IMR-90 (cell line): ENCODE measurements at regions not wholly inside any gene's neighbourhood (a gene's known extent, or its start where the extent isn't known, plus 50 kb on each side); places are given as distances from the start of the nearest gene placed in this dataset.

Experiments
- ATAC-seq: fragments of 200-7000 bp; cut with Tn5 transposase; 2 replicates; pipeline ENCODE4 v1.9.1; 2020; ENCODE audit warnings: low read depth, mild to moderate bottlenecking, moderate library complexity
- BruUV-seq: library from RNA; stranded (reverse); fragments of 400-500 nt; replicated peaks from 2 replicates; lab custom pipeline; 2021; lab: Mats Ljungman, UMichigan
- CTCF ChIA-PET: fragments of 300-600 bp; formaldehyde crosslinking; extraction: SDS; loops from one replicate; lab custom pipeline; 2021; ENCODE audit warnings: antibody characterized with exemption; lab: Yijun Ruan, JAX
- POLR2A ChIA-PET: fragments of 300-600 bp; sonication (Branson Sonifier 250); formaldehyde crosslinking; loops from one replicate; lab custom pipeline; 2022; ENCODE audit warnings: antibody characterized with exemption; ENCODE audit not compliant: unreplicated experiment; lab: Charles Lee
- DNase-seq: peaks from one replicate; pipeline ENCODE4 v3.0.0; 2013
- H2AFZ ChIP-seq: replicated peaks from 2 replicates; pipeline ENCODE3; 2013; ENCODE audit warnings: low read length, mild to moderate bottlenecking; ENCODE audit not compliant: poor library complexity
- H2AK5ac ChIP-seq: 2 replicates; pipeline ENCODE4 v1.6.1; 2013; ENCODE audit warnings: low read depth, low read length, inconsistent platforms
- H2AK9ac ChIP-seq: replicated peaks from 2 replicates; pipeline ENCODE3; 2013; ENCODE audit warnings: mild to moderate bottlenecking, low read depth, low read length, moderate library complexity; ENCODE audit not compliant: poor library complexity
- H2BK120ac ChIP-seq: 2 replicates; pipeline ENCODE4 v1.6.1; 2013; ENCODE audit warnings: low read depth, low read length, inconsistent platforms
- H2BK15ac ChIP-seq: 3 replicates; pipeline ENCODE4 v1.6.1; 2013; ENCODE audit warnings: low read depth, low read length, inconsistent platforms
- H2BK20ac ChIP-seq: 2 replicates; pipeline ENCODE4 v1.6.1; 2013; ENCODE audit warnings: low read depth, mild to moderate bottlenecking, inconsistent platforms, low read length, moderate library complexity
- H2BK5ac ChIP-seq: 2 replicates; pipeline ENCODE4 v1.6.1; 2013; ENCODE audit warnings: mild to moderate bottlenecking, low read depth, low read length, inconsistent platforms; ENCODE audit not compliant: poor library complexity, severe bottlenecking
- H3K14ac ChIP-seq: replicated peaks from 2 replicates; pipeline ENCODE4 v1.6.1; 2013; ENCODE audit warnings: low read depth, low read length, inconsistent platforms
- H3K18ac ChIP-seq: 2 replicates; pipeline ENCODE4 v1.6.1; 2013; ENCODE audit warnings: low read depth, low read length, control low read depth
- H3K23ac ChIP-seq: 2 replicates; pipeline ENCODE4 v1.6.1; 2013; ENCODE audit warnings: low read depth, low read length, inconsistent platforms
- H3K27ac ChIP-seq: 2 replicates; pipeline ENCODE4 v1.5.1; 2013; ENCODE audit warnings: mild to moderate bottlenecking, control low read depth, low read length; ENCODE audit not compliant: insufficient read depth
- H3K27me3 ChIP-seq: 2 replicates; pipeline ENCODE4 v1.6.1; 2013; ENCODE audit warnings: low read length; ENCODE audit not compliant: control insufficient read depth, insufficient read depth
- H3K36me3 ChIP-seq: 2 replicates; pipeline ENCODE4 v1.6.1; 2013; ENCODE audit warnings: low read length, mixed read lengths; ENCODE audit not compliant: control insufficient read depth, insufficient read depth
- H3K4ac ChIP-seq: 2 replicates; pipeline ENCODE4 v1.6.1; 2013; ENCODE audit warnings: low read depth, low read length, inconsistent platforms
- H3K4me1 ChIP-seq: 2 replicates; pipeline ENCODE4 v1.6.1; 2013; ENCODE audit warnings: low read length, mixed read lengths; ENCODE audit not compliant: control insufficient read depth, insufficient read depth
- H3K4me2 ChIP-seq: 2 replicates; pipeline ENCODE4 v1.6.1; 2013; ENCODE audit warnings: low read depth, mild to moderate bottlenecking, control low read depth, low read length, moderate library complexity
- H3K4me3 ChIP-seq: 2 replicates; pipeline ENCODE4 v1.5.1; 2013; ENCODE audit warnings: low read depth, mild to moderate bottlenecking, control low read depth, low read length, moderate library complexity; ENCODE audit not compliant: insufficient read depth
- H3K56ac ChIP-seq: 2 replicates; pipeline ENCODE4 v1.6.1; 2013; ENCODE audit warnings: low read length, inconsistent platforms; ENCODE audit not compliant: insufficient read depth; ENCODE audit errors: extremely low read depth
- H3K79me1 ChIP-seq, 2 experiments: 2 replicates each; pipeline ENCODE4 v1.6.1; 2013; ENCODE audit warnings: low read length in 2 of 2, inconsistent platforms in 1 of 2, low read depth in 1 of 2
- H3K9ac ChIP-seq: 2 replicates; pipeline ENCODE4 v1.6.1; 2013; ENCODE audit warnings: low read depth, low read length, control low read depth
- H3K9me1 ChIP-seq: 2 replicates; pipeline ENCODE4 v1.6.1; 2013; ENCODE audit warnings: low read length, inconsistent platforms; ENCODE audit not compliant: insufficient read depth
- H3K9me3 ChIP-seq: 2 replicates; pipeline ENCODE4 v1.6.1; 2013; ENCODE audit warnings: low read length; ENCODE audit not compliant: control insufficient read depth, insufficient read depth
- H4K20me1 ChIP-seq: 2 replicates; pipeline ENCODE4 v1.6.1; 2013; ENCODE audit warnings: low read length, inconsistent platforms; ENCODE audit not compliant: insufficient read depth
- H4K5ac ChIP-seq: 2 replicates; pipeline ENCODE4 v1.6.1; 2013; ENCODE audit warnings: mild to moderate bottlenecking, low read depth, low read length, control low read depth
- H4K8ac ChIP-seq, 2 experiments: 2 replicates each; pipeline ENCODE4 v1.6.1; 2013; ENCODE audit warnings: low read depth in 2 of 2, low read length in 2 of 2, control low read depth in 1 of 2, inconsistent platforms in 1 of 2
- H4K91ac ChIP-seq: 2 replicates; pipeline ENCODE4 v1.6.1; 2013; ENCODE audit warnings: low read depth, low read length, inconsistent platforms; ENCODE audit not compliant: insufficient read depth
- POLR2A ChIP-seq: IDR thresholded peaks from 2 replicates; pipeline ENCODE4 v1.6.1; 2012; ENCODE audit warnings: mild to moderate bottlenecking, low read depth, low read length
- RFX5 ChIP-seq: IDR thresholded peaks from 2 replicates; pipeline ENCODE4 v1.8.0; 2012; ENCODE audit warnings: low read depth, mild to moderate bottlenecking, low read length, moderate library complexity
- SMC3 ChIP-seq: fragments of 150-350 bp; IDR thresholded peaks from 2 replicates; pipeline ENCODE4 v1.6.1; 2016; ENCODE audit warnings: low read depth, mild to moderate bottlenecking, antibody characterized with exemption, low read length, moderate library complexity
- USF2 ChIP-seq: fragments of 150-350 bp; IDR thresholded peaks from 2 replicates; pipeline ENCODE4 v1.6.1; 2017; ENCODE audit warnings: mild to moderate bottlenecking, antibody characterized with exemption, low read length, low read depth
- WGBS, 2 experiments: methylation state at CpG; one replicate each; pipeline versions ENCODE4 v1.1.5 to v1.1.7; 2013; ENCODE audit warnings: missing lambda C conversion rate in 2 of 2; ENCODE audit not compliant: insufficient read length in 1 of 2; ENCODE audit errors: extremely low coverage in 2 of 2; 5-methylcytosine and 5-hydroxymethylcytosine counted together
- dilution Hi-C: fragments of 300-500 bp; cut with HindIII; formaldehyde crosslinking; loops from one replicate; pipeline ENCODE4 v1.14.3; 2018; ENCODE audit warnings: low sequenced_read_pairs; ENCODE audit not compliant: unreplicated experiment
- in situ Hi-C: fragments of 300-500 bp; cut with MboI; formaldehyde crosslinking; loops from 3 replicates; pipeline ENCODE4 v1.14.3; 2019; ENCODE audit warnings: low sequenced_read_pairs, inconsistent platforms, mixed read lengths
- intact Hi-C: fragments of 100-400 bp; cut with micrococcal nuclease; formaldehyde crosslinking; loops from 2 replicates; pipeline ENCODE4 v1.10.0; 2022

GRCh38 chr12:14239935-14240872 is 125.3 kb upstream of the ATF7IP start:
- Histone ChIP-seq H4K20me1 (no peaks in the 10 kb centered on the region), H4K8ac (peak overlapping the region in 1 of 2 experiments; percentile 61; a peak in 2 of 4 replicates), H3K27ac (no peak overlapping the region), H4K91ac (no peak overlapping the region), H2AK9ac (peak overlapping the region; percentile 19), H3K4me2 (no peak overlapping the region), H3K18ac (no peak overlapping the region), H3K23ac (no peak overlapping the region), H2BK15ac (no peak overlapping the region), H3K14ac (0 out of 2 replicates have a peak overlapping the region, but pooled peaks have one; percentile 28), H2AK5ac (no peak overlapping the region), H2BK5ac (no peak overlapping the region), H2BK120ac (no peak overlapping the region), H2BK20ac (no peak overlapping the region), H3K4me1 (peaks cover 4% of the 10 kb centered on the region; the same call in 1 of the 2 replicates), H3K56ac (no peak overlapping the region), H3K9me3 (peaks cover 5% of the 10 kb centered on the region), H2AFZ (peak overlapping the region; percentile 83), H3K9ac (no peak overlapping the region), H3K9me1 (no peaks in the 10 kb centered on the region), H3K27me3 (no peaks in the 10 kb centered on the region), H3K4ac (no peak overlapping the region), H3K79me1 (no peaks in the 10 kb centered on the region), H3K4me3 (no peak overlapping the region), H4K5ac (no peak overlapping the region; the same call in 1 of the 2 replicates), H3K36me3 (no peaks in the 10 kb centered on the region)
- ChIA-PET POLR2A (no interaction called here), CTCF (interaction anchor here (0.6 to 1.3 kb wide), 2 partner anchors 125 to 493 kb away, joined by 3 to 5 read pairs; partner anchors contain the start of gene ATF7IP)
- no peak for ATAC-seq
- TF ChIP-seq RFX5: no peak
- TF ChIP-seq SMC3: no peak
- TF ChIP-seq USF2: no peak
- TF ChIP-seq POLR2A: no peak
- intact Hi-C loops: loop anchor here (2.0 kb wide), 1 partner anchor 477 kb away; no protein-coding TSS in a partner anchor
- no TSS peak for BruUV-seq
- in situ Hi-C loops: loop anchor here (10.0 to 25.0 kb wide), 2 partner anchors 375 to 747 kb away; no protein-coding TSS in a partner anchor
- 50% methylated on average over 4 of the region's 11 CpGs; no CpG with 5 or more reads in 1 of the 2 experiments for WGBS, 2 experiments
- dilution Hi-C loops: no loop called here
- DNase-seq: no peak
